ENCODE measurements at regions not wholly inside any gene's neighbourhood (a gene's known extent, or its start where the extent isn't known, plus 50 kb on each side); places are given as distances from the start of the nearest gene placed in this dataset.

DNA sequence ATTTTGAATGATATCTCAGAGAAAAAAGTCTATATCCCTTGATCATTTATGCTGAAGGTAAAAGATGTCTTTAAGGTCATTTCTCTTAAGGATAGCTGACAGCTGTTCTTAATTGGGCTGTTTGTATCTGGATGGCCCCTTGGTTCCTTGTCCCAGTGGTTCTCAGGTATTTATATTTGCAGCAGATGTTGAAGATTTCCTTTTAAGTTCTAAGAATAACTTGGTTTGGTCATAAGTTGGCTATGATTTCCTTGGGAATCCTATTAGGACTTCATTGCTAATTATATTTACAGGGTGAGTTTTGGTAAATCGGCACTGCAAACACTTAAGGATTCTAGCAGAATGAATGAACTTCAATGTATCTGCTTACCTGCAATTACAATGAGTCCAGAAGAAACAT, 460.4 kb upstream of the SGO1 start:
- TF ChIP-seq EZH2 (IDR thresholded peaks at IDR 0.05; ENCODE audit: insufficient read depth, poor library complexity, severe bottlenecking) (no peak), EZH2phosphoT487 (IDR thresholded peaks at IDR 0.05; ENCODE audit: insufficient read depth, low read depth) (no peak)
